A204.1 (cell line): ENCODE measurements at regions not wholly inside any gene's neighbourhood (a gene's known extent, or its start where the extent isn't known, plus 50 kb on each side); places are given as distances from the start of the nearest gene placed in this dataset.

Experiments used
- FAIRE-seq: peaks from 2 replicates; lab custom pipeline; 2012; peaks lifted over from hg19 to GRCh38; lab: Jason Lieb, UNC

GRCh38 chr18:65547046-65547445, 203.8 kb upstream of the CDH7 start:
- FAIRE-seq, result no peak

DNA sequence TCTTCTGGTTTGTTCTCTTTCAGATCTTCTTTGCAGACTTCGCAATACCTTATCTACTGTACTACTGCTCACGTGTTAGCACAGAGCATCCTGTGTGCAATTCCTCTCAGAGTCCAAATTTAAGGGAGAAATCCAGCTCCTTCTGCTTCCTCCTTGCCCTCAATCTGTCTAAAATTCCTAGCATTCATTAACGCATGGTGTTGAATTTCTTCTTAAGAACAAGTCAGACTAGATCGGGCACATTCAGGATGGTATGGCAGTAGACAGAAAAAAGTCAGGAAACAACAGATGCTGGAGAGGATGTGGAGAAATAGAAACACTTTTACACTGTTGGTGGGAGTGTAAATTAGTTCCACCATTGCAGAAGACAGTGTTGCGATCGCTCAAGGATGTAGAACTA, 206.1 kb upstream of the CDH7 start:
- no peak for FAIRE-seq

GRCh38 chr18:65527879-65528633, 222.8 kb upstream of the CDH7 start:
- FAIRE-seq, result no peak

GRCh38 chr18:65526099-65526498, 224.7 kb upstream of the CDH7 start:
- no peak for FAIRE-seq

DNA sequence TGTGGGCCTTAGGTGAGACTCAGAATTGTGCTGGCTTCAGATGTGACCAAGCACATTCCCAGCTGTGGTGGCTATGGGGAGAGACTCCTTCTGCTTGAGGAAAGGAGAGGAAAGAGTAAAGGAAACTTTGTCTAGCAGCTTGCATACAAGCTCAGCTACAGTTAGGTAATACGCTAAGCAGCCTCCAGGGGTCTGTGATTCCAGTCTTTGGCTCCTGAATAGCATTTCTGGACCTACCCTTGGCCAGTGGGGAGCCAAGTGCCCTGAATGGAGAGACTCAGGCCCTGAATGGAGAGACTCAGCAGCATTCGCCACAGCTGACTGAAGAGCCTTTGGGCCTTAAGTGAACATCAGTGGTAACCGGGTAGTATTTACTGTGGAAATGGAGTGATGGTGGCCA, 227.4 kb upstream of the CDH7 start:
- FAIRE-seq, result no peak

GRCh38 chr18:65522907-65523306, 227.9 kb upstream of the CDH7 start:
- no peak for FAIRE-seq

GRCh38 chr18:65516209-65516608, 234.6 kb upstream of the CDH7 start:
- no peak for FAIRE-seq

- no peak for FAIRE-seq
These were observed 252.2 kb upstream of the CDH7 start for GRCh38 chr18:65498605-65499004.

DNA sequence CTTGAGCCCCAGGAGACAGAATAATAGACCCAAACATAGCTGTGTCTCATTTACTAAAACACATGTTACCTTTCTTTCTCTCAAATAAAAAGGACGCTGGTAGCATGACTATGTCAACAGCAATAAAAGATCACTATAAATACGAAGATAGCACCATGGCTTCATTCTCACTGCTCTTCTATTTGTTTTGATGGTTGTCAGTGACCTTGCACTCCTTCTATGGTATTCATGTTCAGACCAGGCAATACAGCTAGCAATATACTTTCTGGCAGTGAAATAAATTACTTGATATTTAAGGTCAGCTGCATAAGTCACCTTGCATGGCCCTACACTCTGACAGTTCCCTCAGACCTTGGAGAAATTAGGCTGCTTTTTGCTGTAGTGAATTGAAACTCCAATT, 263.2 kb upstream of the CDH7 start:
- FAIRE-seq, result no peak

GRCh38 chr18:65477455-65477854, 273.4 kb upstream of the CDH7 start:
- FAIRE-seq, result no peak

GRCh38 chr18:65468881-65469280, 281.9 kb upstream of the CDH7 start:
- FAIRE-seq, result no peak

GRCh38 chr18:65464361-65464760, 286.5 kb upstream of the CDH7 start:
- FAIRE-seq, result no peak

- no peak for FAIRE-seq
These were observed 291.1 kb upstream of the CDH7 start for GRCh38 chr18:65459741-65460140.

DNA sequence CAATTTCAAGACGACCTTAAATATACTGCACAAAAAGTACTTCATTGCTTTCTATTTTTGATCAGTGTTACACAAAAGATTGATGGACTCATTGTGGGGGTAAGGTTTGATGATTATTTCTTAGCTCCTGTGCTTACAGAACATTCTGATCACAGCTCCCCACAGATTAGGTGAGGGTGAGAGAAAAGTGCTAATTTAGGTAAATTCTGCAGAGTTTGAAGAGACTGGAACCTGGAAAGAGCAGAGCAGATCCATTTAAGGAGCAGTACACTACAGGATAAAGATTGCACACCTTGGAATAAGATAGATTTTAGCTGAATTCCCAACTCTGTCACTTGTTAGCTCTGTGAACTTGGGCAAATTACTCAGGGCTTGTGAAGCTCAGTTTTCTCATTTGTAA, 291.9 kb upstream of the CDH7 start:
- FAIRE-seq, result no peak

- FAIRE-seq, result peak; percentile 21
These were observed 311.6 kb upstream of the CDH7 start for GRCh38 chr18:65439188-65439587.

- FAIRE-seq, result no peak
These were observed 314.4 kb upstream of the CDH7 start for GRCh38 chr18:65436430-65436829.

GRCh38 chr18:65435534-65435933, 315.3 kb upstream of the CDH7 start:
- FAIRE-seq, result no peak

- FAIRE-seq, result no peak
These were observed 321.2 kb upstream of the CDH7 start for GRCh38 chr18:65429601-65430000.

DNA sequence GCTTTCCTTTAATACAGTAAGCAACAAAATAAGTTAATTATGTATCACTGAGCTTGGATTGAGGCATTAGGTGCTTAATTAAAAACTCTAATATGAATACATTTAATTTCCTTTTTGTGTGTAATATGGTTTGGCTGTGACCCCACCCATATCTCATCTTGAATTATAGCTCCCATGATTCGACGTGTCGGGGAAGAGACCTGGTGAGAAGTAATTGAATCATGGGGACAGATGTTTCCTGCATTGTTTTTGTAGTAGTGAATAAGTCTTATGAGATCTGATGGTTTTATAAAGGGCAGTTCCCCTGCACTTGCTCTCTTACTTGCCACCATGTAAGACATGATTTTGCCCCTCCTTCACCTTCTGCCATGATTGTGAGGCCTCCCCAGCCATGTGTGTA, 325.4 kb upstream of the CDH7 start:
- FAIRE-seq, result no peak

- no peak for FAIRE-seq
These were observed 327.0 kb upstream of the CDH7 start for GRCh38 chr18:65423776-65424175.

- no peak for FAIRE-seq
These were observed 328.2 kb upstream of the CDH7 start for GRCh38 chr18:65422544-65423136.

- no peak for FAIRE-seq
These were observed 335.7 kb upstream of the CDH7 start for GRCh38 chr18:65415098-65415497.

DNA sequence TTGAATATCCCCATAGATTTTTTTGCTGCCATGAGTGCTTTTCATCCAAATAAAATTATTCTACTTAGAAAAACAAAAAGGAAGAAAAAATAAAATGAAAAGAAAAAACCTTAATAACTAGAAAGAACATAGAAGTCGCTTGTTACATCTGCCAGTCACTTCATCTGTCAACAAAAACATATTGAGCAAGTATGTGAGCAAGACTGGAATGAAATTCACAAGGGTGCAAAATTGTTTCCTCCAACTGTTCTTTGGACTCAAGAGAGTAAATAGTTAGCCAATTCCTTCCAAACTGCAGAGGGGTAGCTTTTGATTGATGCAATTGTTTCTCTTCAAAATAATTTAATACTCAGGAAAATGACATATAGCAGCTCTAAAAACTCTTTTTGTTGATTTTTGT, 336.3 kb upstream of the CDH7 start:
- FAIRE-seq, result no peak

GRCh38 chr18:65411061-65411460, 339.8 kb upstream of the CDH7 start:
- FAIRE-seq, result no peak
